ENCODE measurements at regions not wholly inside any gene's neighbourhood (a gene's known extent, or its start where the extent isn't known, plus 50 kb on each side); places are given as distances from the start of the nearest gene placed in this dataset.

DNA sequence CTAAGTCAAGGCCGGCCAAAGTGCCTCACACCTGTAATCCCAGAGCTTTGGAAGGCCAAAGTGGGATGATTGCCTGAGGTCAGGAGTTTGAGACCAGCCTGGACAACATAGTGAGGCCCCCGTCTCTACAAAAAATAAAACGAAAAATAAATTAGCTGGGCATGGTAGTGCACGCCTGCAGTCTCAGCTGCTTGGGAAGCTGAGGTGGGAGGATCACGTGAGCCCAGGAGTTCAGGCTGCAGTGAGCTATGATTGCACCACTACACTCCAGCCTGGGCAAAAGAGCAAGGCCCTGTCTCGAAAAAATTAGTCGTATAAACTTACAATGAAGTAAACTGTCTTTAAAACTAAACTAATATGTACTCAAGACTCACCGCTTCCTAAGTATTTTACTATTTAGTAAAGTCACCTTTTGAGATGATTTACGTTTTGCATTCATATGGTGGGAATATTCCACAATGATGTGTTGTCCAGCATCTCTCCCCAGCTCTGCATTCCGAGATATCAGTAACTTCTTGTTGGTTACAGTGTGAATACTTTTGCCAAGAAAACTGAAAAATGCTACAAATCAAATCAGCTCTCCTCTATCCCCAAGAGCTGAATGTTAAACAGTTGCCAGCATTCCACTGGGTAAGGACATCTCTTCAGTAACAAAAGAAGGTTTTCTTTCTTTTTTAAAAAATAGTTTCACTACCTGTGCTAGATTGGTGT is 84.9 kb upstream of the C21orf91 start:
- TF ChIP-seq DPF2 (CRISPR knock-in tag; IDR thresholded peaks at IDR 0.05; ENCODE audit: borderline replicate concordance, low read depth) (no peak), TOE1 (CRISPR knock-in tag; IDR thresholded peaks at IDR 0.05) (no peak), ZBTB1 (CRISPR knock-in tag; IDR thresholded peaks at IDR 0.05; ENCODE audit: borderline replicate concordance) (no peak), ZNF557 (CRISPR knock-in tag; IDR thresholded peaks at IDR 0.05) (no peak), YY1 (IDR thresholded peaks at IDR 0.05; ENCODE audit: insufficient read depth, insufficient replicate concordance, low read depth, low read length) (no peak), HHEX (CRISPR knock-in tag; IDR thresholded peaks at IDR 0.05) (no peak), CENPX (CRISPR knock-in tag; IDR thresholded peaks at IDR 0.05) (no peak)
- TF ChIP-seq, protein P1, sequence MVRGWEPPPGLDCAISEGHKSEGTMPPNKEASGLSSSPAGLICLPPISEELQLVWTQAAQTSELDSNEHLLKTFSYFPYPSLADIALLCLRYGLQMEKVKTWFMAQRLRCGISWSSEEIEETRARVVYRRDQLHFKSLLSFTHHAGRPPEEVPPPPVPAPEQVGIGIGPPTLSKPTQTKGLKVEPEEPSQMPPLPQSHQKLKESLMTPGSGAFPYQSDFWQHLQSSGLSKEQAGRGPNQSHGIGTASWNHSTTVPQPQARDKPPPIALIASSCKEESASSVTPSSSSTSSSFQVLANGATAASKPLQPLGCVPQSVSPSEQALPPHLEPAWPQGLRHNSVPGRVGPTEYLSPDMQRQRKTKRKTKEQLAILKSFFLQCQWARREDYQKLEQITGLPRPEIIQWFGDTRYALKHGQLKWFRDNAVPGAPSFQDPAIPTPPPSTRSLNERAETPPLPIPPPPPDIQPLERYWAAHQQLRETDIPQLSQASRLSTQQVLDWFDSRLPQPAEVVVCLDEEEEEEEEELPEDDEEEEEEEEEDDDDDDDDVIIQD (CRISPR knock-in tag; IDR thresholded peaks at IDR 0.05; ENCODE audit: low read depth): no peak
- TF ChIP-seq, protein P2, sequence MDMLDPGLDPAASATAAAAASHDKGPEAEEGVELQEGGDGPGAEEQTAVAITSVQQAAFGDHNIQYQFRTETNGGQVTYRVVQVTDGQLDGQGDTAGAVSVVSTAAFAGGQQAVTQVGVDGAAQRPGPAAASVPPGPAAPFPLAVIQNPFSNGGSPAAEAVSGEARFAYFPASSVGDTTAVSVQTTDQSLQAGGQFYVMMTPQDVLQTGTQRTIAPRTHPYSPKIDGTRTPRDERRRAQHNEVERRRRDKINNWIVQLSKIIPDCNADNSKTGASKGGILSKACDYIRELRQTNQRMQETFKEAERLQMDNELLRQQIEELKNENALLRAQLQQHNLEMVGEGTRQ (IDR thresholded peaks at IDR 0.05; ENCODE audit: low read depth, low read length): no peak
- TF ChIP-seq, protein P2 (CRISPR knock-in tag; IDR thresholded peaks at IDR 0.05; ENCODE audit: borderline replicate concordance): no peak

Data from HepG2 (cell line).